Sigmoid colon (tissue), 6 donors: ENCODE measurements at regions not wholly inside any gene's neighbourhood (a gene's known extent, or its start where the extent isn't known, plus 50 kb on each side); places are given as distances from the start of the nearest gene placed in this dataset.

Source experiments
- DNase-seq: peaks from one replicate; pipeline ENCODE4 v3.0.0-alpha.2; 2019
- H3K27ac ChIP-seq, 4 donors: fragments of 200-600 bp; sonication (generic); one replicate each; pipeline ENCODE4 v1.5.1; 2016 to 2019; ENCODE audit warnings: mild to moderate bottlenecking in 1 of 4
- H3K27me3 ChIP-seq, 3 donors: fragments of 200-600 bp; sonication (generic); one replicate each; pipeline ENCODE4 v1.5.1; 2019; ENCODE audit warnings: mild to moderate bottlenecking in 1 of 3
- H3K36me3 ChIP-seq, 4 donors: fragments of 200-600 bp; sonication (generic); one replicate each; pipeline ENCODE4 v1.5.1; 2016 to 2019
- H3K4me1 ChIP-seq, 4 donors: fragments of 200-600 bp; sonication (generic); one replicate each; pipeline ENCODE4 v1.5.1; 2017 to 2019
- H3K4me3 ChIP-seq, 4 donors: fragments of 200-600 bp; sonication (generic); one replicate each; pipeline ENCODE4 v1.5.1; 2017 to 2019; ENCODE audit warnings: mild to moderate bottlenecking in 2 of 4, moderate library complexity in 1 of 4
- H3K9me3 ChIP-seq, 4 donors: fragments of 200-600 bp in 3 of 4; sonication (generic) in 3 of 4; one replicate each; pipeline versions ENCODE4 v1.5.1 to v1.6.1; 2013 to 2019
- CTCF ChIP-seq, 4 experiments: fragments of 450-650 bp in 3 of 4; fragments of 200-600 bp in 1 of 4; IDR thresholded peaks; one replicate each; pipeline ENCODE4 v1.5.1; 2016 to 2019; ENCODE audit warnings: antibody characterized with exemption in 4 of 4, mild to moderate bottlenecking in 3 of 4, moderate library complexity in 2 of 4
- EP300 ChIP-seq, 4 donors: sonication (generic); formaldehyde crosslinking; IDR thresholded peaks; one replicate each; pipeline ENCODE4 v1.6.1; 2017; ENCODE audit warnings: antibody characterized with exemption in 4 of 4
- POLR2A ChIP-seq, 2 donors: fragments of 450-650 bp; IDR thresholded peaks; one replicate each; pipeline ENCODE4 v1.6.1; 2016; ENCODE audit warnings: antibody characterized with exemption in 2 of 2, mild to moderate bottlenecking in 2 of 2, moderate library complexity in 2 of 2
- POLR2AphosphoS5 ChIP-seq, 4 donors: sonication (generic); formaldehyde crosslinking; IDR thresholded peaks; one replicate each; pipeline ENCODE4 v1.6.1; 2017; ENCODE audit warnings: antibody characterized with exemption in 4 of 4
- WGBS, 2 donors: extraction: QIAGEN DNeasy Blood & Tissue Kit; methylation state at CpG; one replicate each; pipeline ENCODE4 v1.1.7; 2013; 5-methylcytosine and 5-hydroxymethylcytosine counted together
- intact Hi-C: fragments of 100-400 bp; cut with DNase I; formaldehyde crosslinking; loops from one replicate; pipeline ENCODE4 v1.15.1; 2023
- donor health status: healthy with polysubstance abuse.
- donor health status: healthy.

GRCh38 chr6:167226383-167226685 is 64.8 kb upstream of the UNC93A start:
- Histone ChIP-seq H3K4me1 (no peaks in the 10 kb centered on the region), H3K4me3 (no peak overlapping the region), H3K27ac (no peak overlapping the region), H3K36me3 (no peaks in the 10 kb centered on the region), H3K27me3 (no peaks in the 10 kb centered on the region), H3K9me3 (no peaks in the 10 kb centered on the region)
- intact Hi-C loops = no loop called here
- DNase-seq = no peak
- WGBS, 2 donors = 47 to 55% methylated on average over 3 of the region's 3 CpGs
- TF ChIP-seq EP300 (IDR thresholded peaks at IDR 0.05) (no peak), POLR2A (IDR thresholded peaks at IDR 0.05) (no peak), CTCF (IDR thresholded peaks at IDR 0.05) (no peak), POLR2AphosphoS5 (IDR thresholded peaks at IDR 0.05) (no peak)

GRCh38 chr6:167226791-167227190 is 64.3 kb upstream of the UNC93A start:
- intact Hi-C loops = no loop called here
- 79 to 91% methylated on average over 9 of the region's 9 CpGs for WGBS, 2 donors
- H3K27ac ChIP-seq = no peak overlapping the region
- H3K4me1 ChIP-seq = no peaks in the 10 kb centered on the region
- DNase-seq = no peak
- no peaks in the 10 kb centered on the region for H3K36me3 ChIP-seq
- no peaks in the 10 kb centered on the region for H3K9me3 ChIP-seq
- TF ChIP-seq POLR2A (IDR thresholded peaks at IDR 0.05) (no peak), CTCF (IDR thresholded peaks at IDR 0.05) (no peak), EP300 (IDR thresholded peaks at IDR 0.05) (no peak), POLR2AphosphoS5 (IDR thresholded peaks at IDR 0.05) (no peak)
- no peaks in the 10 kb centered on the region for H3K27me3 ChIP-seq
- no peak overlapping the region for H3K4me3 ChIP-seq

DNA sequence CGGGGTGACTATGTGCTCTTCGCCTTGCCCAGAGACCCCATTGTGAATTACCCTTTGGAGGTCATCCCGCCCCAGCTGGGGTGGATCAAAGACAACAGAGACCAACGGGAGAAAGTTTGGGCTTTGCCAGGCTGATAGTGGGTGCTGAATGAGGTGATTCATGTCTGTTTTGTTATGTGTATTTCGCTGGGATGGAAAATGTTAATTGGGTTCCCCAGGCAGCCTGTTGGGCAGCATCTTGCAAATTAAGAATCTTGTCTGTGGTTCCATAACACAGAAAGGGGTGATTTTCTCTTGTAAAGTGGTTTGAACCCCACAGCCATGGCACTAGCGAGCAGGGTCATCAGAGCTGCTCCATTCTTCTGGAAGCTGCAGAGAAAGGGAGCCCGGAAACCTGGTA is 63.1 kb upstream of the UNC93A start:
- Histone ChIP-seq H3K36me3 (no peaks in the 10 kb centered on the region), H3K4me3 (no peak overlapping the region), H3K27ac (no peak overlapping the region), H3K27me3 (no peaks in the 10 kb centered on the region), H3K9me3 (no peaks in the 10 kb centered on the region), H3K4me1 (no peaks in the 10 kb centered on the region)
- no peak for TF ChIP-seq POLR2AphosphoS5 (IDR thresholded peaks at IDR 0.05)
- TF ChIP-seq EP300 (IDR thresholded peaks at IDR 0.05) = no peak
- no peak for TF ChIP-seq POLR2A (IDR thresholded peaks at IDR 0.05)
- TF ChIP-seq CTCF (IDR thresholded peaks at IDR 0.05) = no peak
- DNase-seq = no peak
- intact Hi-C loops = no loop called here
- 81 to 90% methylated on average over 7 of the region's 7 CpGs for WGBS, 2 donors

DNA sequence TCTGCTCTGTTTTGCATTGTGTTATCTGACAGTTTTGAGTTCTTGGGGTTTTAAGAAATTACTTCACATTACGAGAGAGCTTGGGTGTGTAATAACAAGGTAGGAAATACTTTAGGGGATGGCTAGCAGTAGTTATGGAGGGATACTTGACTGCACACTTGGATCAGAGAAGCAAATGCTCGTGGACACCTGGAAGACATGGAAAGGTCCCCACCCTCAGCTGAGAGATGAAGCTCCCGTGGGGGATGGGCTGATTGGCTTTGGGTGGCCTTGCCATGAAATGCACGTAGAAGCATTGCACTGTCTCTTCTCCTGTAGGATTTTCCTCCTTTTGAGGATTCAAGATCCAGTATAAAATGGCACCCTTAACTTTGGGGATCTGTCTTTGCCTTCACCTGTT is 61.5 kb upstream of the UNC93A start:
- intact Hi-C loops = no loop called here
- H3K27ac ChIP-seq = no peak overlapping the region
- no peak for DNase-seq
- no peaks in the 10 kb centered on the region for H3K27me3 ChIP-seq
- no peak overlapping the region for H3K4me3 ChIP-seq
- no peak for TF ChIP-seq CTCF (IDR thresholded peaks at IDR 0.05)
- no peak for TF ChIP-seq EP300 (IDR thresholded peaks at IDR 0.05)
- no peak for TF ChIP-seq POLR2AphosphoS5 (IDR thresholded peaks at IDR 0.05)
- no peak for TF ChIP-seq POLR2A (IDR thresholded peaks at IDR 0.05)
- no peaks in the 10 kb centered on the region for H3K4me1 ChIP-seq
- no peaks in the 10 kb centered on the region for H3K36me3 ChIP-seq
- no peaks in the 10 kb centered on the region for H3K9me3 ChIP-seq
- WGBS, 2 donors = 81 to 85% methylated on average over 4 of the region's 4 CpGs

DNA sequence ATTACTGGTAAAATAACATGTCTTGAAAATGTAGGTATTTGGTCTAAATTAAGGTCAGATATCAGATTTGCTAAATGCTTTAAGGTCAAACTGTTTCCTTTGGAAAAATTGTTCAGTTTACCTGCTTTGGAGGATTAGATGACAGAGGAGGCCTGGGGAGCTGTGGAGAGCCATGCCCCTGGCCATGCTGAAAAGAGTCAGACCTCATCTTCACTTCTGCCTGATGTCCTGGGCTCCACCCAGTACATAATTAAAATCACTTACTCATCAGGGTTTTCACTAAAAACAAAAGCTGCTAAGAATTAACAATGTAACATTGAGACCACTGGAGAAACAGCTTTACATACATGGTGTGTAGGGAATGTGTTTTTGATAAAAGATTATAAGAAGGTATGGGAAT is 60.8 kb upstream of the UNC93A start:
- TF ChIP-seq POLR2AphosphoS5 (IDR thresholded peaks at IDR 0.05) (no peak), EP300 (IDR thresholded peaks at IDR 0.05) (no peak), CTCF (IDR thresholded peaks at IDR 0.05) (no peak), POLR2A (IDR thresholded peaks at IDR 0.05) (no peak)
- H3K27ac ChIP-seq = no peak overlapping the region
- H3K9me3 ChIP-seq = no peaks in the 10 kb centered on the region
- intact Hi-C loops = loop anchor here (5.0 kb wide), 1 partner anchor 47 kb away; no protein-coding TSS in a partner anchor
- H3K27me3 ChIP-seq = no peaks in the 10 kb centered on the region
- H3K4me3 ChIP-seq = no peak overlapping the region
- no peaks in the 10 kb centered on the region for H3K4me1 ChIP-seq
- no peak for DNase-seq
- no peaks in the 10 kb centered on the region for H3K36me3 ChIP-seq
